ENCODE measurements at regions not wholly inside any gene's neighbourhood (a gene's known extent, or its start where the extent isn't known, plus 50 kb on each side); places are given as distances from the start of the nearest gene placed in this dataset.

- no peaks in the 10 kb centered on the region for H3K27me3 ChIP-seq (ENCODE audit: control insufficient read depth in 3 of 3, insufficient read depth in 3 of 3, low read length in 2 of 3)
- ATAC-seq (ENCODE audit: insufficient read depth, low FRiP score) (no peak), DNase-seq (peak in 2 of 3 donors; percentile 62 to 71)
- H3K27ac ChIP-seq (ENCODE audit: low read depth in 1 of 2, low read length in 1 of 2): no peak overlapping the region
- peaks cover 0 to 10% (median 0%) of the 10 kb centered on the region in 5 donors for H3K4me1 ChIP-seq (ENCODE audit: control insufficient read depth in 5 of 5, insufficient read depth in 5 of 5, low read length in 5 of 5)
- TF ChIP-seq CTCF (IDR thresholded peaks at IDR 0.05; ENCODE audit: control extremely low read depth, extremely low read depth): no peak
- no peak overlapping the region for H3K4me3 ChIP-seq
- H3K36me3 ChIP-seq (ENCODE audit: control insufficient read depth in 4 of 4, insufficient read depth in 4 of 4, low read length in 4 of 4): no peaks in the 10 kb centered on the region
- peaks cover 0 to 3% (median 0%) of the 10 kb centered on the region in 4 donors for H3K9me3 ChIP-seq (ENCODE audit: control insufficient read depth in 4 of 4, insufficient read depth in 3 of 4, low read length in 3 of 4)
- H3K9ac ChIP-seq (ENCODE audit: insufficient read depth in 1 of 2, low read length in 2 of 2): no peak overlapping the region
- WGBS, 2 donors: 75 to 80% methylated on average over 3 of the region's 3 CpGs
Observed at GRCh38 chr4:125826801-125827695, 512.3 kb downstream of the FAT4 start.

- Histone ChIP-seq H3K9ac (ENCODE audit: insufficient read depth in 1 of 2, low read length in 2 of 2) (no peak overlapping the region), H3K4me1 (ENCODE audit: control insufficient read depth in 5 of 5, insufficient read depth in 5 of 5, low read length in 5 of 5) (peaks cover 0 to 10% (median 0%) of the 10 kb centered on the region in 5 donors), H3K27ac (ENCODE audit: low read depth in 1 of 2, low read length in 1 of 2) (no peak overlapping the region), H3K27me3 (ENCODE audit: control insufficient read depth in 3 of 3, insufficient read depth in 3 of 3, low read length in 2 of 3) (no peaks in the 10 kb centered on the region), H3K9me3 (ENCODE audit: control insufficient read depth in 4 of 4, insufficient read depth in 3 of 4, low read length in 3 of 4) (peaks cover 0 to 3% (median 0%) of the 10 kb centered on the region in 4 donors), H3K4me3 (no peak overlapping the region), H3K36me3 (ENCODE audit: control insufficient read depth in 4 of 4, insufficient read depth in 4 of 4, low read length in 4 of 4) (no peaks in the 10 kb centered on the region)
- TF ChIP-seq CTCF (IDR thresholded peaks at IDR 0.05; ENCODE audit: control extremely low read depth, extremely low read depth): no peak
- ATAC-seq (ENCODE audit: insufficient read depth, low FRiP score): no peak
- DNase-seq: no peak
Observed at GRCh38 chr4:125827696-125828052, 512.9 kb downstream of the FAT4 start.

GRCh38 chr4:125828346-125828745, 513.6 kb downstream of the FAT4 start:
- Histone ChIP-seq H3K27me3 (ENCODE audit: control insufficient read depth in 3 of 3, insufficient read depth in 3 of 3, low read length in 2 of 3) (no peaks in the 10 kb centered on the region), H3K36me3 (ENCODE audit: control insufficient read depth in 4 of 4, insufficient read depth in 4 of 4, low read length in 4 of 4) (no peaks in the 10 kb centered on the region), H3K27ac (ENCODE audit: low read depth in 1 of 2, low read length in 1 of 2) (no peak overlapping the region), H3K4me1 (ENCODE audit: control insufficient read depth in 5 of 5, insufficient read depth in 5 of 5, low read length in 5 of 5) (peaks cover 0 to 10% (median 0%) of the 10 kb centered on the region in 5 donors), H3K9ac (ENCODE audit: insufficient read depth in 1 of 2, low read length in 2 of 2) (no peak overlapping the region), H3K4me3 (no peak overlapping the region), H3K9me3 (ENCODE audit: control insufficient read depth in 4 of 4, insufficient read depth in 3 of 4, low read length in 3 of 4) (peaks cover 0 to 3% (median 0%) of the 10 kb centered on the region in 4 donors)
- DNase-seq: peak; percentile 20 to 66 (median 50)
- TF ChIP-seq CTCF (IDR thresholded peaks at IDR 0.05; ENCODE audit: control extremely low read depth, extremely low read depth): no peak
- no peak for ATAC-seq (ENCODE audit: insufficient read depth, low FRiP score)
- WGBS, 2 donors: 28 to 42% methylated on average over 2 of the region's 2 CpGs

All from lung (tissue), 11 donors.